HG03103 (cell line): ENCODE measurements at regions not wholly inside any gene's neighbourhood (a gene's known extent, or its start where the extent isn't known, plus 50 kb on each side); places are given as distances from the start of the nearest gene placed in this dataset.
A peak's percentile ranks its signal among the peaks of the same experiment; 100 is the strongest.
"Not testable (repeated sequence)": the region's sequence is repeated elsewhere in the genome, so short reads cannot be mapped to it uniquely, and the experiment has no call there.

ENCODE experiments used
- ATAC-seq: cut with Tn5 transposase; IDR thresholded peaks from one replicate; pipeline ENCODE4 v1.9.1; 2021; ENCODE audit warnings: low read depth; ENCODE audit not compliant: unreplicated experiment

DNA sequence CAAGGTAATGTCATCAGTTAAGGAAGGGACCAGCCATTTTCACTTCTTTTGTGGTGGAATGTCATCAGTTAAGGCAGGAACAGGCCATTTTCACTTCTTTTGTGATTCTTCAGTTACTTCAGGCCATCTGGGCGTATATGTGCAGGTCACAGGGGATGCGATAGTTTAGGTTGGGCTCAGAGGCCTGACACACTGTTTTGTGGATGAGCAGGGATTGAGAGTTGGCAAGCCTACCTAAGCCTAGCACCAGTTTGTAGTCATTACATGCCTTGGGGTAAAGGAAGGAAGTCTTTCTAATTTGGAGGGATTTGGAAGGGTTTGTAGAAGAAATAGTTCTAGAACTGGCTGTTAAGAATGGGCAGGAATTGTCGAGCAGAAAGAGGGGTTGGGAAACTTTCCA is 457.2 kb downstream of the TMEM135 start:
- ATAC-seq: not testable (repeated sequence)

DNA sequence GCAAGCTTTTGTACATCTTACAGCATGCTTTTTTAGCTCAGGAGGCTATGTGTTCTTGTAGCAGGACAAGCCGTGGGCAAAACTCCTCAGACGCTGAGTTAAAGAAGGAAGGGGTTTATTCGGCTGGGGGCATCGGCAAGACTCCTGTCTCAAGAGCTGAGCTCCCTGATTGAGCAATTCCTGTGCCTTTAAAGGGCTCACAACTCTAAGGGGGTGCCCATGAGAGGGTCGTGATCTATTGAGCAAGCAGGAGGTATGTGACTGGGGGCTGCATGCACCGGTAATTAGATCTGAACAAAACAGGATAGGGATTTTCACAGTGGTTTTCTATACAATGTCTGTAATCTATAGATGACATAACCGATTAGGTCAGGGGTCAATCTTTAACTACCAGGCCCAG is 456.3 kb downstream of the TMEM135 start:
- ATAC-seq: not testable (repeated sequence)

GRCh38 chr11:87493516-87493915 is 455.8 kb downstream of the TMEM135 start:
- ATAC-seq: no peak

GRCh38 chr11:87491381-87491780 is 453.6 kb downstream of the TMEM135 start:
- ATAC-seq: no peak

- no peak for ATAC-seq
Observed at GRCh38 chr11:87490671-87491070, 452.9 kb downstream of the TMEM135 start.

- no peak for ATAC-seq
Observed at GRCh38 chr11:87484566-87484965, 446.8 kb downstream of the TMEM135 start.

DNA sequence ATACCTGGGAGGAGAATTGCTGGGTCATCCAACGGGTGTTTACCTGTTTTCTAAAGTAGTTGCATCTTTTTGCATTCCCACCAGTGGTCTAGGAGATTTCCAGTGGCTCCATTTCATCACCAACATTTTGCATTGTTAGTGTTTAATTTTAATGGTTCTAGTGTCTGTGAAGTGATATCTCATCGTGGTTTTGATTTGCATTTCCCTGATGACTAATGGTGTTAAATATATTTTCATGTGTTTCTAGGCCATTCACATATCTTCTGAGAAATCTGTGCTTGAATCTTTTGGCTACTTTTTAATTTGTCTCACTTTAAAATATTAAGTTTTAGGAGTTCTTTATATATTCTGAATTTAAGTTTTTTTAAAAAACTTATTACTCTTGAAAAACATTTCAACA is 439.6 kb downstream of the TMEM135 start:
- ATAC-seq: no peak

GRCh38 chr11:87473174-87473573 is 435.4 kb downstream of the TMEM135 start:
- no peak for ATAC-seq

DNA sequence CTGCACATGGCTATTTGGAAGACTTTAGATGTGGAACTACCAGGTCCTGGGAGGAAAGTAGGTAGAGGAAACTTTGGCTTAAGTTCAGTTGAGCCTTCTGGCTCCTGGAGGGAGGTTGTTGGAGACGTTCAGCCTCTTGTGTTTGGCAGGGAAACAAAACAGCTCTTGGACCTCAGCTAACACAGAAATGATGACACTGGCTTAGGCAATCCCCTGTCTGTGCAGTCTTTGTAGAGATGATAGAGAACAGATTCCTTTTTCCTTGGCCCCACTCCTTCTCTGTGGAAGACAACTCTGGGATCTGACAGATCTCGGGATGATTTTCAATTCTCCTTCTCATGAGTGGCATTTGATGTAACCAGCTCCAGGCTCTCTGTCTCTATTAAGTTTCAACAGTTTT is 428.5 kb downstream of the TMEM135 start:
- ATAC-seq: no peak

- ATAC-seq: no peak
Observed at GRCh38 chr11:87465716-87466115, 428.0 kb downstream of the TMEM135 start.

DNA sequence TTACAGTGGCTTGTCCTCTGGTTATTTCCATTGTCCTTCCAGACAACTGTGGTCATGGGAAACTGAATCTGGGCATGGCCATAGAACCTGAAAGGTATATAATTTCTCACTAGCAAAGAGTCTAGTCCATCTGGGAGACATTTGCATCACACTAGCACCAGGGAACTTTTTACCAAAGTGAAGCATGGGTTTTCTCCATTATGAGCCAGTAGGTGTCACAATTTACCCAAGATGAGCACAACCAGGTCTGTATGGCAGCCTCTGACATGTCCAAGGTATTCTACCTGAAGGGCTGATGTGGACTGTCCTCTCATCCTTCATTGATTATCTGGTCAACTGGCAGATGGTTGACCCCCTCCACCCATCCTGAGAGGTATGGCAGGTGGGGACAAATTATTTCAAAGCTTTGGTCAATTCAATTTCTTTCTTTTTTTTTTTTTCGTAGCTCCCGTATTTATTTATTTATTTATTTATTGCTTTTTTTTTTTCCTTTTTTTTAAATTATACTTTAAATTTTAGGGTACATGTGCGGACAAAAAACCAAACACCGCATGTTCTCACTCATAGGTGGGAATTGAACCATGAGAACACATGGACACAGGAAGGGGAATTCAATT is 425.9 kb downstream of the TMEM135 start:
- ATAC-seq: peak; percentile 56

- no peak for ATAC-seq
Observed at GRCh38 chr11:87462171-87462570, 424.4 kb downstream of the TMEM135 start.

DNA sequence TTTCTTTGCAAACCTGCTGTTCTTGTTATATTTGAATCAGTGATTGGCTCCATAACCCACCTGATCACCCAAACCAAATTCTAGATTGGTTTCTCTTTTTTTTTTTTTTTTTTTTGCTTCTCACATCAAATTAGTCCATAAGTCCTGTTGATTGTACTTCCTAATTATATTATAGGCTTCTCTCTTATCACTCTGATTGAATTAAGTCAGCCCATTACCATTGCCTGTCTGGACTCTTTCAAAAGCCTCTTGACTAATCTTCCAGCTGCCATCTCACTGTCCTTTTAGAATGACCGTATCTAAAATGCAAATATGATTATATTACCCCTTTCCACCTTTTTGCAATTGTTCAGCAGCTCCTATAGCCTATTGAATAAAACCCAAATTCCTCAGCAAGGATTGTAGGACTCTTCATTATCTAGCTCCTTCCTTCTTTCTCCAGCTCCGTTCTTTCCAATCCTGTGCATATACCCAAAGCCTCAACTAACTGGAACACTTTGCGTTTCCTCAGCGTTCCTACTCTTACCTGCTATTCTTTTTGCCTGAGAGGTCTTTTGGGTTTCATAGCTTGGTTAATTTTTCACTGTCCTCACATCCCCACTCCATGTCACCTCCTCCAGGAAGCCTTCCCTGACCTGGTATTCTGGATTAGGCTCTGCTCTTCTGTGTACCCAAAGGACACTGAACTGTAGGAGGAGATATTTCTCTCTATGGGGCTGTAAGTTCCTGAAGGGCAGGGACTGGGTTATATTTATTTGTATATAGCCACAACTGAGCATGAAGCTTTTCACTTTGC is 423.3 kb downstream of the TMEM135 start:
- no peak for ATAC-seq

GRCh38 chr11:87460279-87460678 is 422.5 kb downstream of the TMEM135 start:
- ATAC-seq: no peak

- no peak for ATAC-seq
Observed at GRCh38 chr11:87459351-87459750, 421.6 kb downstream of the TMEM135 start.

GRCh38 chr11:87456499-87456898 is 418.8 kb downstream of the TMEM135 start:
- ATAC-seq: no peak

DNA sequence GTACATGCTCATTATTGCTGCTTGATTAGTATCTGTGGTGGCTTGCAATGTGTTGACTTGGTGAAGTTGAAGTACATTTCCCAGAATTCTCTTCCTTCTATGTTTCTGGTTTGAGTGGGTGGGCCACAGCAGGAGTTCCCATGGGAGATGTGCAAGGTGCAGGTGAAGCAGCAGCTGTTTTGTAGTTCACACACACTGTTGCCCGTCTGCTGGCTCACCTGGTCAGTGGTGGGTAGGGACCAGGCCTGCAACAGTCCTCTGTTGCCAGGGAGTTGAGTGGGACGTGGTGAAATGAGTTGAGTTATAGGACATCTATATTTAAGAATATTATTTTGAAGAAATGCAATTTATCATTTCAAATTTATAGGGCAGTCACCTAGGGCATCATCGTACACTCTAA is 417.4 kb downstream of the TMEM135 start:
- no peak for ATAC-seq

DNA sequence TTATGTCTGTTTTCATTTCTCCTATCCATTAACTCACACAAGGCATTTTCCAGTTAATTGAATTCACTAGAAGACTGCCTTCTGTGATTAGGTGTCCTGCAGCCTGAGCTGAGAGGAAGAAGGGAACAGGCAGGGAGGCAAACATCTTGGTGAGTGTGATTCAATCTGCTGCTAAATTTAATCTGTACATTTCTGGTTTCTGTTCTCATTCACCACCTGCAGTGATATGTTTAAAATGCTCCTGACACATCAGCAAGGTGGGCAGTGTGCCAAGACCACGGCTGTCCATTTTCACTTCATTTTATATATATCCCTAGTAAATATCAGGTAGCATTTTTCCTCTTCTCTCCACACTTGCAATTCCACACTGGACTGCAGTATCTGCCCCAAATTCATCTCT is 416.5 kb downstream of the TMEM135 start:
- peak; percentile 88 for ATAC-seq

- ATAC-seq: peak; percentile 4
Observed at GRCh38 chr11:87453531-87454089, 415.9 kb downstream of the TMEM135 start.

DNA sequence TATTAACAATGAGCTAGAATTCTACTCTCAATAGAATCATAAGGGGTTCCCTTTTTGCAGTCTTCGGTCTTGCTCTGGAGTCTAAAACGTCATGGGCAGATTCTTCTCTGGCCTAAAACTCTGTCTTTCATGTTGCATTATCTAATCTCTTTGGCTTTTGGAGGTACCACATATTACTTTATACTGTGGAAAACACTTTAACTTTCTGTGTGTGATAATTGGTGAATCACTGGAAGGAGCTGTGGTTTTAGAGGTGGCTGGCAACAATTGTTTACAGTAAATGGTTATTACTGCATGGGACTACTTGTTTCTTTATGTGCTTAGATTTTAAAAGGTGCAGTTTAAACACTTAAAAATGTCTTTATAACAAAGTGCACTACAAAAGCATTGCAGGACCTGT is 414.3 kb downstream of the TMEM135 start:
- ATAC-seq: not testable (repeated sequence)

DNA sequence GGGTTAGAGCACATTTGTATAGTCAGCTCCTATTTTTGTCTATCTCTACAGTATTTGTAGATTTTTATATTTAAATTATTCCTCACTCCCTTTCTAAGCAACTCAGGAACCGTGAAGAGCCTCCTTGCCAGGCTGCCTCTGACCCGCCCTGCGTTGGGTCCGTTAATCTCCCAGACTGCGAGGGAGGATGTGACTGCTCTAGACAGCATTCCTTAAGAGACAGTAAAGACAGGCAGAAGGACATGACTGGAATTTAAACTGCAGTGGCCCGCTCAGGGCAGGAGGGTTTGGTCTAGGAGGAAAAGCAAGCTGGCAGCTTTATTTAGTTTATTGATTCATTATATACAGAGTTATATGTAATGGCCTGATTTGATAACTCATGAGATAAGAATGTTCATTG is 413.7 kb downstream of the TMEM135 start:
- ATAC-seq: no peak

GRCh38 chr11:87447606-87448005 is 409.9 kb downstream of the TMEM135 start:
- no peak for ATAC-seq
